ENCODE measurements at regions not wholly inside any gene's neighbourhood (a gene's known extent, or its start where the extent isn't known, plus 50 kb on each side); places are given as distances from the start of the nearest gene placed in this dataset.

GRCh38 chr12:56867216-56867615, 67.0 kb downstream of the SDR9C7 start:
- TF ChIP-seq CTCF (IDR thresholded peaks at IDR 0.05; ENCODE audit: insufficient read depth, low read length), result no peak
- TF ChIP-seq POLR2AphosphoS5 (IDR thresholded peaks at IDR 0.05; ENCODE audit: low read depth), result no peak
- no peak for TF ChIP-seq REST (IDR thresholded peaks at IDR 0.05; ENCODE audit: insufficient replicate concordance, low read depth)
- TF ChIP-seq GABPA (IDR thresholded peaks at IDR 0.05; ENCODE audit: low read depth), result no peak

Data from HL-60 (cell line).